Activated naive CD8-positive, alpha-beta T cell (primary cell): ENCODE measurements at regions not wholly inside any gene's neighbourhood (a gene's known extent, or its start where the extent isn't known, plus 50 kb on each side); places are given as distances from the start of the nearest gene placed in this dataset.
"Not testable (repeated sequence)": the region's sequence is repeated elsewhere in the genome, so short reads cannot be mapped to it uniquely, and the experiment has no call there.

Experiments
- H3K27ac Mint-ChIP-seq: one replicate; pipeline ENCODE4 v1.8.0; 2021; ENCODE audit warnings: mixed read lengths
- H3K27me3 Mint-ChIP-seq: one replicate; pipeline ENCODE4 v1.8.0; 2021; ENCODE audit warnings: mixed read lengths
- H3K36me3 Mint-ChIP-seq: one replicate; pipeline ENCODE4 v1.8.0; 2021; ENCODE audit warnings: mixed read lengths
- H3K4me1 Mint-ChIP-seq: one replicate; pipeline ENCODE4 v1.8.0; 2021; ENCODE audit warnings: low read depth, mixed read lengths
- H3K4me3 Mint-ChIP-seq: one replicate; pipeline ENCODE4 v1.8.0; 2021; ENCODE audit warnings: mild to moderate bottlenecking, mixed read lengths
- H3K9me3 Mint-ChIP-seq: one replicate; pipeline ENCODE4 v1.8.0; 2021; ENCODE audit warnings: low read depth, mixed read lengths

GRCh38 chr6:91926827-91927226, 1340.0 kb upstream of the MAP3K7 start:
- H3K4me1 Mint-ChIP-seq: no peaks in the 10 kb centered on the region
- no peak overlapping the region for H3K4me3 Mint-ChIP-seq
- H3K9me3 Mint-ChIP-seq: peaks cover 22% of the 10 kb centered on the region
- no peak overlapping the region for H3K27ac Mint-ChIP-seq
- H3K27me3 Mint-ChIP-seq: no peaks in the 10 kb centered on the region
- no peaks in the 10 kb centered on the region for H3K36me3 Mint-ChIP-seq

DNA sequence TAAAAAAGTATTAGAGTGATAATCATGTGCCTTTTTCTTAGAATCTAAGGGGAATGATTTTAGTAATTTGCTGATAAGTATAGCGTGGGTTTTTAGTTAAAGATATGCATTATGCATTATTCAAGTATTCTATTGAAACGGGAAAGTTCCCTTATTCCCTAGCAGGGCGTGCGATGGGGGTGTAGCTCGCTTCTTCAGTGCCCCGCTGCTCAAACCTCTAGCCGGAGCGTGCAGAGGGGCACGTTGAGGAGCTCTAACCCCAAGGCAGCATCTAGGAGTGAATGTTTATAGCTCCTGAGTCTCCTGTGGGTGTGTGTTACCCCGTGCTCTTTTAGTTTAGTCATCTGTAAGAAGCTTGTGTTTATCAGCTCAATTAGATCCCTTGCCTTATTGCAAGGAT, 1339.5 kb upstream of the MAP3K7 start:
- no peaks in the 10 kb centered on the region for H3K4me1 Mint-ChIP-seq
- no peaks in the 10 kb centered on the region for H3K27me3 Mint-ChIP-seq
- H3K36me3 Mint-ChIP-seq: no peaks in the 10 kb centered on the region
- H3K4me3 Mint-ChIP-seq: no peak overlapping the region
- no peak overlapping the region for H3K27ac Mint-ChIP-seq
- peaks cover 24% of the 10 kb centered on the region for H3K9me3 Mint-ChIP-seq

- no peaks in the 10 kb centered on the region for H3K36me3 Mint-ChIP-seq
- no peak overlapping the region for H3K4me3 Mint-ChIP-seq
- H3K27ac Mint-ChIP-seq: no peak overlapping the region
- no peaks in the 10 kb centered on the region for H3K4me1 Mint-ChIP-seq
- no peaks in the 10 kb centered on the region for H3K27me3 Mint-ChIP-seq
- H3K9me3 Mint-ChIP-seq: peaks cover 16% of the 10 kb centered on the region
These were observed 1325.1 kb upstream of the MAP3K7 start for GRCh38 chr6:91911945-91912344.

DNA sequence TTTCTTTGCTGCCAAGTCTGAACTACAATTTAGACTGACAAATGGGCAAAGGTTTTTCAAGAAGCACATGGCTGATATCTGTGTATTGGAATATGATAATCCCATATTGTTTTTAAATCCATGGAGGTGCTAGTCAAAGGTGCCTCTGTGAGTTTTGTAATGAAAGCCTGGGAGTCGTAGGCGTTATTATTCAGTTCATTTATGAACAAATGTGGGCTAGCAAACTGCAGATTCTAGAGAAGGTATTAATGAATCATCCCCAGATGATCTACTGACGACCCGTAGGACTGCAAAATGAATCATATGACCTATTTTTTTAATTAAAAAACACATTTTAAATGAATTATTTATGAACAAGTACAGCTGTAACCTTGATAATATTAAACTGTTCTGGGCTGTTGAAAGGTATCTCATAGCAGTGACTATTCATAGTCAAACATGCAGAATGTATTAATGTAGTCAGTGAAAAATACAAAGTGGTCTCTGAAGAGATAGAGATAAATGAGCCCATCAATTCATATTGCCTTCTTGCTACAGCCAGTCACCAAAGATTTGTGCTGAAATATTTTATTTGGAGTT, 1317.8 kb upstream of the MAP3K7 start:
- H3K27me3 Mint-ChIP-seq: no peaks in the 10 kb centered on the region
- H3K9me3 Mint-ChIP-seq: no peaks in the 10 kb centered on the region
- H3K36me3 Mint-ChIP-seq: no peaks in the 10 kb centered on the region
- no peak overlapping the region for H3K4me3 Mint-ChIP-seq
- no peaks in the 10 kb centered on the region for H3K4me1 Mint-ChIP-seq
- H3K27ac Mint-ChIP-seq: no peak overlapping the region

- no peak overlapping the region for H3K27ac Mint-ChIP-seq
- H3K4me3 Mint-ChIP-seq: no peak overlapping the region
- H3K9me3 Mint-ChIP-seq: peaks cover 17% of the 10 kb centered on the region
- no peaks in the 10 kb centered on the region for H3K36me3 Mint-ChIP-seq
- H3K4me1 Mint-ChIP-seq: no peaks in the 10 kb centered on the region
- H3K27me3 Mint-ChIP-seq: no peaks in the 10 kb centered on the region
These were observed 1308.9 kb upstream of the MAP3K7 start for GRCh38 chr6:91895599-91896285.

DNA sequence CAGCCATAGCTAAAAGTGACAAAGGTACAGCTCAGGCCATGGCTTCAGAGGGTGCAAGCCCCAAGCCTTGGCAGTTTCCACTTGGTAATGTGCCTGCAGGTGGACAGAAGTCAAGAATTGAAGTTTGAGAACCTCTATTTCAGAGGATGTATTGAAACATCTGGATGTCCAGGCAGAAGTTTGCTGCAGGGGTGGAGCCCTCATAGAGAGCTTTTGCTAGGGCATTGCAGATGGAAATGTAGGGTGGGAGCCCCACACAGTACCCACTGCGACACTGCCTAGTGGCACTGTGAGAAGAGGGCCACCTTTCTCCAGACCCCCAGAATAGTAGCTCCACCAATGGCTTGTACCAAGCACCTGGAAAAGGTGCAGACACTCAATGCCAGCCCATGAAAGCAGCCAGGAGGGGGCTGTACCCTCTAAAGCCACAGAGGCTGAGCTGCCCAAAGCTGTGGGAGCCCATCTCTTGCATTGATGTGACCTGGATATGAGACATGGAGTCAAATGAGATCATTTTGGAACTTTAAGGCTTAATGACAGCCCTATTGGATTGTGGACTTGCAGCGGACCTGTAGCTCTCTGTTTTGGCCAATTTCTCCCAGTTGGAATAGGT, 1299.4 kb upstream of the MAP3K7 start:
- Mint-ChIP-seq H3K4me3 (no peak overlapping the region), H3K4me1 (no peaks in the 10 kb centered on the region), H3K27ac (no peak overlapping the region), H3K27me3 (no peaks in the 10 kb centered on the region), H3K9me3 (peaks cover 17% of the 10 kb centered on the region), H3K36me3 (peaks cover 2% of the 10 kb centered on the region)

DNA sequence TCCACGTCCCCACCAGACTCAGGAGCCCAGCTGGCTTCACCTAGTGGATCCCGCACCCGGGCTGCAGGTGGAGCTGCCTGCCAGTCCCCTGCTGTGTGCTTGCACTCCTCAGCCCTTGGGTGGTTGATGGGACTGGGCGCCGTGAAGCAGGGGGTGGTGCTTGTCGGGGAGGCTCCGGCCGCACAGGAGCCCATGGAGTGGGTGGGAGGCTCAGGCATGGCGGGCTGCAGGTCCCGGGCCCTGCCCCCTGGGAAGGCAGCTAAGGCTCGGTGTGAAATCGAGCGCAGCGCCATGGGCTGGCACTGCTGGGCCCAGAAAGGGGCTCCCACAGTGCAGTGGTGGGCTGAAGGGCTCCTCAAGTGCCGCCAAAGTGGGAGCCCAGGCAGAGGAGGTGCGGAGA, 1294.9 kb upstream of the MAP3K7 start:
- not testable (repeated sequence) for H3K4me3 Mint-ChIP-seq, H3K27me3 Mint-ChIP-seq, H3K27ac Mint-ChIP-seq, H3K4me1 Mint-ChIP-seq, H3K36me3 Mint-ChIP-seq
- H3K9me3 Mint-ChIP-seq: peaks cover 11% of the 10 kb centered on the region

GRCh38 chr6:91879386-91879995, 1292.6 kb upstream of the MAP3K7 start:
- Mint-ChIP-seq H3K4me1 (no peaks in the 10 kb centered on the region), H3K36me3 (no peaks in the 10 kb centered on the region), H3K27ac (no peak overlapping the region), H3K9me3 (peaks cover 10% of the 10 kb centered on the region), H3K27me3 (no peaks in the 10 kb centered on the region), H3K4me3 (no peak overlapping the region)

- H3K4me3 Mint-ChIP-seq: no peak overlapping the region
These were observed 1291.1 kb upstream of the MAP3K7 start for GRCh38 chr6:91877994-91878393.

DNA sequence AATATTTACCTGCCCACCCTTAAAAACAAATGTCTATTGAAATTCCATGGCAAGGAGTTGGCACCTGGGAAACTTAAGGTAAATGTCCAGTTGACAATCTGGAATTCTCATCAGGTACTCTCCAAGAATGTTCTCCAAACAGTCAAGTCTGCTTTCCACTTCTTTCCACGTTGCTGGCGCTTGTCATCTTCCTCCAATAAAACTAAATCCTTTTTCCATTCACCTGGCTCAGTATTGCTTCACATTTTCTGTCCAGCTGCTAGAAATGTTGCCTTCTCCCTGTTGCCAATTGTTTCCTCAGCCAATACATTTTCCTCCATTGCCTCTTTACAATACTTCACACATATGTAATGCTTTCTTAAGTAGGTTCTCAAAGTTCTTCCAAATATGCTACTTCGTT, 1288.1 kb upstream of the MAP3K7 start:
- no peaks in the 10 kb centered on the region for H3K36me3 Mint-ChIP-seq
- no peaks in the 10 kb centered on the region for H3K27me3 Mint-ChIP-seq
- H3K4me1 Mint-ChIP-seq: no peaks in the 10 kb centered on the region
- H3K4me3 Mint-ChIP-seq: no peak overlapping the region
- H3K9me3 Mint-ChIP-seq: peaks cover 5% of the 10 kb centered on the region
- no peak overlapping the region for H3K27ac Mint-ChIP-seq

More at GRCh38 chr6:91877994-91878393, 1291.1 kb upstream of the MAP3K7 start:
- Mint-ChIP-seq H3K4me1 (no peaks in the 10 kb centered on the region), H3K36me3 (no peaks in the 10 kb centered on the region), H3K9me3 (peaks cover 5% of the 10 kb centered on the region), H3K27ac (no peak overlapping the region), H3K27me3 (no peaks in the 10 kb centered on the region)

DNA sequence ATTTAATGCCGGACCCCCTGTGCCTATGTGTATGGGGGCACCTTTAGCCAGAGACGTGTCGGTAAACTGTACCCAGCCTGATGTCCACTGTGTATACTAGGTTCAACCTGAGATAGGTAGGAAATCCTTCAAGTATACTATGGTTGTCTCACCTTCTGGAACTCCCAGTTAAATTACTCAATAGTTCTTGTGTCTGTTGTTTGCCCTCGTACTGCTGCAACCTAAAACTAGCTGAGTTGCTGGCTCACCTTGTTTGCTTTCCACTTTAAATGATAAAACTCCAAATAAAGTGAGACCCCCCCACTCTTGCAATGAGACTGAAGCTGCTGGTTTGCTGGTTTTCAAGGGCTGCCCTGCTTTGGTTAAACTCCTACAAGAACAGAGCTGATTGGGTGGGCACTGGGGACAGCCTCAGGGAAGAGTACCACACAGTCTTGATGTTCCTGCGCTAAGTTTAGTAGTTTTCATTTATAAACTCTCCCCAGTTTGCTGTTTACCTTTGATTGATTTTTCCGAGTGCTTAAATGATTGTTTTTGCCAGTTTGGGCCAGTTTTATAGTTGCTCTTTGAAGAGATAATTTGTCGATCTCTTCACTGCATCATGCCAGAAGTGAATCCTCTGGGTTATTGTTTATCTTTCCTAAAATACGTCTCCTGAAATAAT, 1281.8 kb upstream of the MAP3K7 start:
- Mint-ChIP-seq H3K9me3 (no peaks in the 10 kb centered on the region), H3K4me1 (no peaks in the 10 kb centered on the region), H3K27me3 (no peaks in the 10 kb centered on the region), H3K27ac (no peak overlapping the region), H3K36me3 (no peaks in the 10 kb centered on the region), H3K4me3 (no peak overlapping the region)

DNA sequence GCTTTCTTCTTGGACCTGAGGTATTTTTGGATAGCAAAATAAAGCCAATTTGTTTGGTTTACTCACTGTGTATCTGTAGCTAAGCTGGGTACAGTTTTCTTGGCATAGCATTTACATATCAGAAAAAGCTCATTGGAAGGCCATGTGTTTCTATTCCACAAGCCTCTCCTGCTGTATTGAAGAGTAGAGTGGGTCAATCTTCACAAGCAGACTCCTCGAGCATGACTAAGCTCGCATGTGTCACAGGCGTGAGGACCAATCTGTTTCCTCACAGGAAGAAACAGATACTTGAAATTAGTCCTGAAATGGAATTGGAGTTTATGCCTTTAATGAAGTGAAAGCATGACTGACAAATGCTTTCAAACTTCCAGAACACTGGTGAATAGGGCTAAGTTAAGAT, 1279.0 kb upstream of the MAP3K7 start:
- Mint-ChIP-seq H3K36me3 (no peaks in the 10 kb centered on the region), H3K4me1 (no peaks in the 10 kb centered on the region), H3K27me3 (no peaks in the 10 kb centered on the region), H3K4me3 (no peak overlapping the region), H3K9me3 (no peaks in the 10 kb centered on the region), H3K27ac (no peak overlapping the region)

- no peaks in the 10 kb centered on the region for H3K36me3 Mint-ChIP-seq
- no peak overlapping the region for H3K4me3 Mint-ChIP-seq
- no peaks in the 10 kb centered on the region for H3K4me1 Mint-ChIP-seq
- no peaks in the 10 kb centered on the region for H3K9me3 Mint-ChIP-seq
- H3K27ac Mint-ChIP-seq: no peak overlapping the region
- H3K27me3 Mint-ChIP-seq: no peaks in the 10 kb centered on the region
These were observed 1278.0 kb upstream of the MAP3K7 start for GRCh38 chr6:91864911-91865310.

GRCh38 chr6:91860541-91861335, 1273.9 kb upstream of the MAP3K7 start:
- Mint-ChIP-seq H3K4me1 (no peaks in the 10 kb centered on the region), H3K27me3 (no peaks in the 10 kb centered on the region), H3K27ac (no peak overlapping the region), H3K36me3 (no peaks in the 10 kb centered on the region), H3K9me3 (no peaks in the 10 kb centered on the region), H3K4me3 (no peak overlapping the region)
